Stimulated activated CD8-positive, alpha-beta memory T cell treated with anti-CD3 and anti-CD28 coated beads, Interleukin-7, amount 100 ng/mL, for 24 hours (primary cell): ENCODE measurements at regions not wholly inside any gene's neighbourhood (a gene's known extent, or its start where the extent isn't known, plus 50 kb on each side); places are given as distances from the start of the nearest gene placed in this dataset.

Experiments
- DNase-seq: peaks from one replicate; pipeline ENCODE4 v3.0.0-alpha.2; 2020; ENCODE audit warnings: low read depth

- no peak for DNase-seq
Observed at GRCh38 chr3:24641628-24642027, 147.0 kb upstream of the THRB start.

- no peak for DNase-seq
Observed at GRCh38 chr3:24645047-24645446, 150.4 kb upstream of the THRB start.

- no peak for DNase-seq
Observed at GRCh38 chr3:24646790-24647189, 152.1 kb upstream of the THRB start.

GRCh38 chr3:24648063-24648462, 153.4 kb upstream of the THRB start:
- DNase-seq: no peak

- DNase-seq: no peak
Observed at GRCh38 chr3:24650839-24651238, 156.2 kb upstream of the THRB start.

GRCh38 chr3:24657870-24658510, 163.3 kb upstream of the THRB start:
- no peak for DNase-seq

GRCh38 chr3:24661175-24661584, 166.5 kb upstream of the THRB start:
- no peak for DNase-seq

- no peak for DNase-seq
Observed at GRCh38 chr3:24662449-24663345, 168.0 kb upstream of the THRB start.

- DNase-seq: no peak
Observed at GRCh38 chr3:24663406-24663805, 168.8 kb upstream of the THRB start.

GRCh38 chr3:24668039-24668438, 173.4 kb upstream of the THRB start:
- DNase-seq: no peak

GRCh38 chr3:24670871-24671270, 176.2 kb upstream of the THRB start:
- no peak for DNase-seq

GRCh38 chr3:24673596-24673995, 178.9 kb upstream of the THRB start:
- DNase-seq: no peak

GRCh38 chr3:24674261-24674660, 179.6 kb upstream of the THRB start:
- no peak for DNase-seq

- DNase-seq: no peak
Observed at GRCh38 chr3:24678021-24678420, 183.4 kb upstream of the THRB start.

GRCh38 chr3:24678421-24678865, 183.8 kb upstream of the THRB start:
- no peak for DNase-seq

- no peak for DNase-seq
Observed at GRCh38 chr3:24679429-24679828, 184.8 kb upstream of the THRB start.

- peak; percentile 27 for DNase-seq
Observed at GRCh38 chr3:24680214-24680967, 185.7 kb upstream of the THRB start.

GRCh38 chr3:24682141-24682547, 187.5 kb upstream of the THRB start:
- no peak for DNase-seq

GRCh38 chr3:24683090-24683489, 188.4 kb upstream of the THRB start:
- DNase-seq: no peak

- DNase-seq: no peak
Observed at GRCh38 chr3:24683633-24684384, 189.2 kb upstream of the THRB start.

- no peak for DNase-seq
Observed at GRCh38 chr3:24684506-24685023, 189.9 kb upstream of the THRB start.

GRCh38 chr3:24686808-24687207, 192.2 kb upstream of the THRB start:
- DNase-seq: no peak
